ENCODE measurements at regions not wholly inside any gene's neighbourhood (a gene's known extent, or its start where the extent isn't known, plus 50 kb on each side); places are given as distances from the start of the nearest gene placed in this dataset.

- DNase-seq = no peak
These were observed 117.7 kb upstream of the P2RY1 start for GRCh38 chr3:152717252-152717651.

GRCh38 chr3:152718810-152719209 lies 116.1 kb upstream of the P2RY1 start:
- no peaks in the 10 kb centered on the region for H3K27me3 ChIP-seq
- no peaks in the 10 kb centered on the region for H3K9me3 ChIP-seq
- H3K4me1 ChIP-seq = no peaks in the 10 kb centered on the region
- no peak overlapping the region for H3K4me3 ChIP-seq (ENCODE audit: low read depth, low read length)
- no peak for DNase-seq
- no peaks in the 10 kb centered on the region for H3K36me3 ChIP-seq
- no peak for TF ChIP-seq CTCF (IDR thresholded peaks at IDR 0.05; ENCODE audit: low read depth, low read length)

More at GRCh38 chr3:152717252-152717651, 117.7 kb upstream of the P2RY1 start:
- Histone ChIP-seq H3K4me3 (ENCODE audit: low read depth, low read length) (no peak overlapping the region), H3K9me3 (no peaks in the 10 kb centered on the region), H3K36me3 (no peaks in the 10 kb centered on the region), H3K4me1 (no peaks in the 10 kb centered on the region), H3K27me3 (no peaks in the 10 kb centered on the region)
- no peak for TF ChIP-seq CTCF (IDR thresholded peaks at IDR 0.05; ENCODE audit: low read depth, low read length)

GRCh38 chr3:152719264-152719663 lies 115.7 kb upstream of the P2RY1 start:
- no peaks in the 10 kb centered on the region for H3K36me3 ChIP-seq
- no peaks in the 10 kb centered on the region for H3K27me3 ChIP-seq
- no peak for DNase-seq

DNA sequence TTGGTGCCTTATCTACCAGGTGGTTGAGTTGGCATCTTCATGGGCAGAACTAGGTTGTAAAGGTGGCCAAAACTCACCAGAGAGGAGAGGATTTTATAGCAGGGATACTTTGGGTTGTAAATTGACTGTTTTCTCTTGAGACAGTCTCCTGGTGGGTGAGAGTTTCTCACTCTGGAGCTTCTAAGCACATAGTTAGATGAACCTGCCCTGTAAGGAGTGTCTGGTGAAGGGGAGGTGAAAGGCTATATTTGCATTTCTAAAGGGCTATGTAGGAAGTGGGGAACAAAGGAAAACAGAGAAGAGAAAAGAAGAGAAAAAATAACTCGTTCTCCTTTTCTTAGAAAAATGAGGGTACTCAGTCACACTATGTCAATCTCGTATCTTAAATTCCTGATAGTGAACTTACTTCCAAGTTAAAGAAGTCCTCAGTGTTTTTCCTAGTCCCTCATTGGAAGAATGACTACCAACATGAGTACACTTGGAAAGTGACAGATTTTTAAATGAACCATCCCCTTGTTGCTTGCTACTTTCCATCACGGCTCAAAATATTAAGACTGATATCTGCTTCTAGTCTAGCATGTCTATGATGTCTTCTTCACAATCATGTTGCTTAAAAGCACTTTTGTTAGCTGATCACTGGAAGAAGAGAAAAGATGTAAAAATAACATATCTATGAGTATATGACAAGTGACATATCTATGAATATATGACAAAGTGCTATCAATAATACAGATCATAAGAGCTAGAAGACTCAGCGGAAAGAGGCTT lies 113.8 kb upstream of the P2RY1 start:
- TF ChIP-seq CTCF (IDR thresholded peaks at IDR 0.05; ENCODE audit: low read depth, low read length) = no peak
- H3K4me1 ChIP-seq = no peaks in the 10 kb centered on the region
- H3K36me3 ChIP-seq = no peaks in the 10 kb centered on the region
- H3K4me3 ChIP-seq (ENCODE audit: low read depth, low read length) = no peak overlapping the region
- DNase-seq = no peak
- H3K9me3 ChIP-seq = no peaks in the 10 kb centered on the region
- no peaks in the 10 kb centered on the region for H3K27me3 ChIP-seq

More at GRCh38 chr3:152719264-152719663, 115.7 kb upstream of the P2RY1 start:
- H3K4me3 ChIP-seq (ENCODE audit: low read depth, low read length) = no peak overlapping the region
- no peaks in the 10 kb centered on the region for H3K4me1 ChIP-seq
- no peak for TF ChIP-seq CTCF (IDR thresholded peaks at IDR 0.05; ENCODE audit: low read depth, low read length)
- no peaks in the 10 kb centered on the region for H3K9me3 ChIP-seq

DNA sequence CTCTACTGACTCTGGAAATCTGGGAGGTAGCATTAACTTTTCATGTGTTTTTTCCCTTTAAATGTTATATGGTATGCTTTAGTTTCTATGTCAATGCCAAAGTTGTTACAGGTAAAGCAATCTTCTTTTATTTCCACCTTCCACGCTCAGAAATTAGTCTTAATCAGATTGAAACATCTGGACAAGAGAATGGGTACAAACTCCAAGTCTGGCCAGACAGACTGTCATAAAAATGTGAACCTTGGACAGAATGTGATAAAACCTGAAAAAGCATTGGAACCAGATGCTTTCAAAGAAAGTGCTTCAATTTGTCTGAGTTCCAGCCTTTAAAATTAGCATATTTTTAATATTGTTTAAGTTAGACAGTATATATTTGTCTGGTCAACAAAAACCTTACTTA lies 110.7 kb upstream of the P2RY1 start:
- H3K4me1 ChIP-seq = no peaks in the 10 kb centered on the region
- TF ChIP-seq CTCF (IDR thresholded peaks at IDR 0.05; ENCODE audit: low read depth, low read length) = no peak
- H3K4me3 ChIP-seq (ENCODE audit: low read depth, low read length) = no peak overlapping the region
- no peaks in the 10 kb centered on the region for H3K36me3 ChIP-seq
- no peaks in the 10 kb centered on the region for H3K27me3 ChIP-seq
- DNase-seq = no peak
- no peaks in the 10 kb centered on the region for H3K9me3 ChIP-seq

- no peaks in the 10 kb centered on the region for H3K9me3 ChIP-seq
- TF ChIP-seq CTCF (IDR thresholded peaks at IDR 0.05; ENCODE audit: low read depth, low read length) = no peak
These were observed 106.5 kb upstream of the P2RY1 start for GRCh38 chr3:152728231-152728980.

More at GRCh38 chr3:152728231-152728980, 106.5 kb upstream of the P2RY1 start:
- Histone ChIP-seq H3K36me3 (no peaks in the 10 kb centered on the region), H3K4me1 (no peaks in the 10 kb centered on the region), H3K4me3 (ENCODE audit: low read depth, low read length) (no peak overlapping the region), H3K27me3 (no peaks in the 10 kb centered on the region)
- no peak for DNase-seq
